Activated T-cell treated with anti-CD3 and anti-CD28 coated beads, Interleukin-2, amount 50 U/mL, for 48 hours (primary cell): ENCODE measurements at regions not wholly inside any gene's neighbourhood (a gene's known extent, or its start where the extent isn't known, plus 50 kb on each side); places are given as distances from the start of the nearest gene placed in this dataset.

Experiments
- DNase-seq, 2 experiments: peaks; one replicate each; pipeline ENCODE4 v3.0.0-alpha.2; 2020

DNA sequence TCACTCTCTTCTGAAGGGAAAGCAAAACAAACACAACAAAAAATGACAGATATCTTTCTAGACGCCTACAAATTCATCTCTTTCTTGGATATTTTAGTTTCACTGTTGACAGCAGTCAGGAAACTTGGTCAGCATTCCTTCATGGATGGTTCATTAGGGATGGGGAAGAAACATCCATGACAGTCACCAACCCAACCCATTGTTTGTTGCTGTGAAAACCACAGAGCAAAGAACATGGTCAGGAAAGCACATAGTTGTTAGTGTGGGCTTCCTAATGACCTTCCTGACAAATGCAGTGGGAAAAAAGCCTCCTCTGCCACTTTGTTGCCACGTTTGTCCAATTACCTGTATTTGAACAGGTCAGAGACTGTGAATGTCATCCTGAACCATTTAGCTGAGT lies 139.8 kb upstream of the SNX19 start:
- no peak for DNase-seq

DNA sequence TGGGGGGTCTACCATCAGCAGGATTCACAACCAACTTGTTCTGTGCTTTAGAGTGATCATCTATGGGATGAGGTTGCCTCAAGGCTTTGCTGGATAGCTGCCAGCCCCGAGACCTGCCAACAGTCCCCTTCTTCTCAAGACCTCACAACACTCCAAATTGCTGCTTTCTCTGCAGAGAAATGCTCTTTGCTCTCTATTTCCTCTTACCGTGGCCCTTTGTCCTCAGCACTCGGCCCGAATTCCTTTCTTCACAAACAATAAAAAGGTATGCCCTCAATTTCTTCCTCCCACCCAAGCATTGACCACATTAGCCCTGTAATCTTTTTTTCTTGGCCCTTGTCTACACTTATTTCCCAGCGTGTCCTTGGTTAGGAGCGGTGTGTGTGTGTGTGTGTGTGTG lies 147.4 kb upstream of the SNX19 start:
- no peak for DNase-seq

DNA sequence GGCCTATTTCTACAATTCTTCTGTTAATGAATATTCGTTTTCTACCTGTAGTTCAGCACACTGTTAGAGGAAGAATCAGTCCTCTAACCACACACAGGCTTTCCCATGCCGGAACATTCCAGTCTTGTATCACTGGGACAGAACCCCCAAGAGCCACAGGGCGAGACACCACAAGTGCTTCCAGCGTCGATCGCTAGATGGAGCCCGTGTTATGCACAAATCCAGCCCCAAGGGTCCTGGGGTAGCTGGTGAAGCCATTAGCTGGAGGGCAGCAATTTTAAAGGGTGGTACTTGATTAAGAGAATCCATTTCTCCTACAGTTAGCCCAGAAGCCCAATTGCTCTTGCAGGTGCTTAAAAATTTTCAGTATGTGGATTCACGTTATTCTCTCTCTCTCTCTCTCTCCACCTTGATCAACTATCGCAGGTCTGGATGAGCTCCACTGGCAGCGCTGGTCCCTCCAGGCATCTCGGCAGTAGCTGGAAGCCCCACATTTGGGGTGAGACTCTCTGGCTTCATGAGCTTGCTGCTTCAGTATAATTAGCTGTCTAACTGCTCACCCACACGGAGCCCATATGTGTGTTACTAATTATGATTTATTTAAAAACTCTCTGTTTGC lies 148.2 kb upstream of the SNX19 start:
- peak; percentile 47 to 52 for DNase-seq

DNA sequence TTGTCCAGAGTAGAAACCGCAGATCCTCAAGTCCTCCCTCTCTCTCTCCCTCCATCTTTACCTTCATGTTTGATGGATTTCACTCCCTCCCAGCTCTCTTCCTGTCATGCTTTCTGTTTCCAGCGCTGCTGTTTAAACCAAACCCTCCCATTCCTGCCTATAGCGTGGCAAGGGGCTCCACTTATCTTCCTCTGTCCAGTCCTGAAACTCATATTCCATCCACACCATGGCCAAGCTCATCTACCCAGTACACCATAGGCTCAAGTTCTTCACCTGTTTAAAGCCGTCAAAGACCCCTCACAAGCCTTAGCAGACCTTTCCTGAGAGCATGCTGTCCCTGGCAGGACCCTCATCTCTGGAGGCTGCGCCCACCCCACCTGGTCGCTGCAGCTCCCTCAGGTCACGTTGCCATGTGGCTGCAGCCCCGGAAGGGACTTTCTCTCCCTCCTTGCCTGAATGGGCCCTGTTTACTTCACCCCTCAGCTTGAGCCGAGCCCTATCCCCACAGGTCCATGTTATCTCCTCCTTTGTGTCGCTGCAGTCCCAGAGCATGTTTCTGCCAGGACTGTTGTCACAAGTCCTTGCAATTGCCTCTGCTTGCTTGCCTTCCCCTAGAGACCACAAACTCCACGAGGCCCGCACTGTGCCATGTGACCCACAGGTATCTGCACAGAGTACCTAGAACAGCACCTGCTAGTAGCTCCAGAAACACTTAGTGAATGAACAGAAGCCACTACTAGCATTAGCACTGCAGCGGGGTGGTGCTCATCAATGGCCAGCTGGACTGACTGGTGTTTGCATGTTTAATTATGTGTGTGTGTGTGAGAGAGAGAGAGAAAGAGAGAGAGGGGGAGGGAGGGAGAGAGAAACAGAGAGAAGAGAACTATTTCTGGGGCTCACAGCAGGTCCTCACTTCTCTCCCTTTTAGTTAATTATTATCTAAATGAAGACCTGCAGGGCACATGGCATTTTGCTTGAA lies 149.4 kb upstream of the SNX19 start:
- no peak for DNase-seq

DNA sequence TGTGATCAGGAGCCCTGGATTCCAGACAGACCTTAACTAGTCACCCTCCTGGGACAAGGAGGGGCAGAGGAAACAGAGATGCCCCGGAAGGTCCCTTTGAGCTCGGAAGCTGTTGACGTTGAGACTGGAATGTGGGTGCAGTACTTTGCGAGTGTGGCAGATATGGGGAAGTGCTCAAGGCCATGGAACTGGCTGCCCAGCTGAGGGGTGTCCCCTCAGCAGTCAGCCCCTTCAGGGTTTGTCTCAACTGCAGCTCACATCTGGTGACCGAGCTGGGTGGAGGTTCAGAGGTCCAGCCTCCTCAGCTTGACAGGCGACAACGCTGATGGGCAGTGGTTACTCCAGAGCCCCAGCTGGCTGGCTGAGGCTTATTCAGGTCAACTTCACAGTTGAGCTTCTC lies 150.3 kb upstream of the SNX19 start:
- DNase-seq: no peak

DNA sequence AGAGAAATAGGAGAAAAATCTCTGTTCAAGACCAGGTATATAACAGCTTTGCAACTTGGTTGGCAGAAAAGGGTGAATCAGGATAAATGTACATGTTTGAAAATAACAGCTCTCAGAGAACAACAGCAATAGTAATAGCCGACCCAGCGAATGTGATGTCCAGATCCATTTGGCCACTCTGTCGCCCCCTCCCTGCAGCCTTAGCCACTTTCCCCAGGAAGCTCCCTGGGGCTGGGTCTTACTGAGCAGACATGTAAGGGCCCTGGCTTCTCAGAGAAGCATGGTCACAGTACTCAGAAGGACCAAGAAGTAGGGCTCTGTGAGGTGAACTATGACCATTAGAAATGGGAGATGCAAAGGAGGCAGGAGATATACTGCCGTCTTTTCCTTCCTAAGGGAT lies 154.1 kb upstream of the SNX19 start:
- DNase-seq: no peak

DNA sequence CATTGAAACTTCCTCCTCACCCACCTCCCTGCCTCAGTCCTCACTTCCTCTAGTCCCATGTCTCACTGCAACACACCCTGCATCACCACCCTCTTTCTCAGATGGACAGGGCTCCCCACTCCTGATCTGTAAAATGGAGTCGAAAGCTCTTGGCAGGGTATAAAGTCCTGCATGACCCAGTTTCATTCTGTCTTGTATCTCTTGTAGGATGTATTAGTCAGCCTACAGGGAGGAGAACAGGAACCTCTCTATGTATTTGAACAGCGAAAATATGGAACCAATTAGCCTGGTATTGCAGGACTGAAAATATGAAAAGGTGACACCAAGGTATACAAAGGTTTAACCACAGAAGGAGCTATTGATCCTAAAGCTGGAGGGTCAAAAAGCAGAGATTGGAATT lies 156.9 kb upstream of the SNX19 start:
- no peak for DNase-seq

DNA sequence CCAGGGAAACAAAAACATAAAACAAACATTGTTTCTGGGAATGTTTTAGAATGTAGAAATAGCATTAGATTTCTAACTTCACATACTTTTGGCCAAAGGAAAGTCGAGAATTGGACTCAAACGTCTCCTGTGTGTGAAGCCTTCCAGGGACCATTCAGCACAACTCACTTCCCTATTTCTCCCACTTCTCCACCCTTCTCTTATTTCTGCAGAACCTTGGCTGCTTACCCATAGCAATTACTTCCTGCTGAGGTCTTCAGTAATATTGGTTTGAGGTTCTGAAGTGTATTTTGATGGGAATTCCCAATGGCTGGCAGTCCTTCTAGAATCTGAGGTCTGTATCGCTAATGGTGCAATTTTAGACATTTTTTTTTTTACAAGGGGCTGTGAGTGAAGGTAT lies 158.3 kb upstream of the SNX19 start:
- DNase-seq: no peak

DNA sequence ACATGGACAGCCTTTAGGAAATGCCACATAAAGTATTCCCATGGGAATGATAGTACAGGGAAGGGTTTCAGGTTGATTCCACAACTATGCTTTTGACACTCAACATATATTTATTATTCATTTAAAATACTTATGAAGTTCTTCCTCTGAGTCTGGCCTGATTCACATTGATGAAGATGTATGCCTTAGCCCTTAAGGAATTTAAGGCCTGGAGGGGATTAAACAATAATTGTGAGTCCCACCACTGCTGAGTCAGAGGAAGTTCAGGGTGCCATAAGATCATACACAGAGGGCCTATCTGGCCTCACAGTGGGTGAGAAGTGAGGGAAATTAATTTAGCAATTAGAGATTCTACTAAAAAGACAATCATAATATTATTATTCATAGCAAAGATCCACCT lies 161.1 kb upstream of the SNX19 start:
- DNase-seq: no peak

DNA sequence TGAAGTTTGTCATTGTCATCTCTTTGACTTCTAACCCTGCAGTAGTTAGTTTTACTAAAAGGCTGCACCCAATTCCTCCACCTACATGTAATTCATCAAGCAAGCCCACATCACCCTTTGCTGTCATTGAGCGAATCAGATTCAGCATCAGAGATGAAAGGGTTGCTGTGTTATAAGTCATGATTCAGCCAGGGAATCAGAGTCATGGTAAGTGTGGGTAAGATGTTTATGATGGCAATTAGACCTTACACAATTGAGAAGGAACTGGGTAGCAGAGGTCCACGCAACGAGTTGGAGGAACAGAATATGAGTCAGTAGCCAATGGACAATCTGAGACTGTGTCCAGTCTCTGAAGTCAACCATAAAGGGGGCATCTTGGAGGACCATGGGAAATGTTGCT lies 162.8 kb upstream of the SNX19 start:
- no peak for DNase-seq

DNA sequence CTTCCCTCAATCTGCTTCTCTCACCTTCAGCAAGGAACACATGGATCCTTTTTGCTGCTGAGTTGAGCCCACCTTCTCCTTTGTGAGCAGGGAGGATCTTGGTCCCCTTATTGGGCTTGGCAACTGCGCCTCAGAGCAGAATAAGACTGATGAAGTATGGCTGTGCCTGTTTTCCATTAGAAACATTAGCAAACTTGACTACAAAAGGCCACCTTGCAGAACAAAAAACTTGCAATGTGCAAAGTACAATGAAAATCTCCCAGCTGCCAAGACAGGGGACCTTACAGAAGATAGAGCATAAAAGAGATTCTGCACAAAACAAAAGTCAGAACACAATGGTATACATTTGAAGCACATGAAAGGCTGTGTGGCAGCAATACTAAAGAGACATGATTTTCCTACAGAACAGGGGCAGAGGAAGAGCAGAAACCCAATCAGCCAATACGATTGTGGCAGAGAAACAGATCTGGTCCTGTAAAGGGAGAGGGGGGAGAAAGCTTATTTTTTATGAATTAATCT lies 173.5 kb upstream of the SNX19 start:
- DNase-seq: no peak

DNA sequence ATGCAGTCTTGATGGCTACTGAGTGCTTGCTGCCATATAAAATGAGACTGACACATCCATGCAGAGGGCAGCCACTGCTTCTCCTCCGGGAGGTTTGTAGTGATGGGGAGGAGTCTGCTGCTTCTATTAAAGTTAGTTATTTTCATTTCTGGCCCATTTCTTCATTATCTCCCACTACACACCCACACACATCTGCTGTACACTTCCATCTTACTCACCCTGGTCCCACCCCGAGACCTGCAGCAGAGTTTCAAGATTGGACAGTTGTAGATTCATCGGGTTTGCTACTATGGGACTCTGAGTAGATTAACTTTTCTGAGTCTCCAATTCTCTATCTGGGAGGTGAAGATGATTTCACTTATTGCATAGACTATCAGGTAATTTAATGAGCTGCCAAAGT lies 176.2 kb upstream of the SNX19 start:
- DNase-seq: no peak

DNA sequence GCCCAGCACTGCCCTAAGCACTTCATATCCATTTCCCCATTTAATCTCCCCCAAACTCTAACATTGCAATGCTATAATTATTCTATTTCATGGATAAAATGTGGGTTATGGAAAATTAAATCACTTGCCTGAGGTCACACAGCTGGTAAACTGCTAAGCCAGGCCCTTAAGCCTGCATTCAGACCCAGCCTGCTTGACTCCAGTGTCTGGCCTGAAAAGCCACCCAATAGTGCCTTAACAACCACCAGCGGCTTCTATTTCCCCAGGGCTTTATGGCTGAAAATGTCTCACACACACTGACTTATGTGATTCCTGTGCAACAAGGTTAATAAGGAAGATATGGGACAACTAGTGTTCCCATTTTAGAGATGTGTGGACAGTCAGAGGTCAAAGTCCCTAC lies 178.5 kb upstream of the SNX19 start:
- DNase-seq: no peak

DNA sequence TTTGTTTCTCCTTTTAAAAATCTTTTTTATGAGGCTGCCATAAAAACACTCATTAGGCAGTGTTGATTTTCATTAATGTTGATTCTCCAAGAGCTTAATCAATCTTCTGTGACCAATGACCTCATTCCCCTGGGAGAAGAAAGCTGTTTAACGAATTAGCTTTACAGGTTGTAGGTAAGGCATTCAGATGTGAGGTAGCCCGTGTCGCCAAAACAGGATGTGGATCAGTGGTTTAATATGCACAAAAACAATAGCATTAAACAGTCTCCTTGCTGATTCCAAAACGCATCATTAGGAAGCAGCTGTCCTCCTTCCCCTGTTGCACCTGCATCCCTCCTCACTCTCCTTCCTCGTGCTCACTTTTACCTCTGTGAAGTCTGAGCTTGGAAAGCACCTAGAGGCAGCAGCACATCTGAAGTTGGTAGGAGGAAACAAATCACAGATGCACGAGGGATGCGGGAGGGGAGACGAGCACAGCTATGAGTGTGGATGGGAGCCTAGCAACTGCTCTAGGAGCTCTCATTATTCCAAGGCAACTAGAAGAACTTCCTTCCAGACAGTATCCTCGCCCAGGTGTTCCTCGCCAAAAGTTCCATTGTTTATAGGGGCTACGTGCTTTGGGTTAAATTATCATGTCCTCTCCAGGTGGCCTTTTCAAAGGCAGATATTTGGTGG lies 179.4 kb upstream of the SNX19 start:
- DNase-seq: no peak

DNA sequence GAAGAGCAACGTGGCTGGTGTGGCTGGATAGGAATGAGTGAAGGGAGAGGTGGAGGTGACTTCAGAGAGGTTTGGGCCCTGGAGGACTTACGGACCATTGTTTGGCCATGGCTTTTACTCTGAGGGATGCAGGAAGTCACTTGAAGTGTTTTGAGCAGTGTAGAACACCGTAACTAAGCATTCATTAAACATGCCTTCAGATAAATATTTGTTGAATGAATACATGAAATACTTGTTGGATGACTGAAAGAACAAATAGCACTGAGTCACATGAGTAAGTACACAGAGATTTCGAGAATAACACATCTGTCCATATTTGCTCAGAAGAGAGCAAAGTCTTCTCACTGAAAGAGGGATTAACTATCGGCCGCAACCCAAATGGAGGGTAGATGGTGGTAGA lies 182.7 kb upstream of the SNX19 start:
- DNase-seq: no peak

DNA sequence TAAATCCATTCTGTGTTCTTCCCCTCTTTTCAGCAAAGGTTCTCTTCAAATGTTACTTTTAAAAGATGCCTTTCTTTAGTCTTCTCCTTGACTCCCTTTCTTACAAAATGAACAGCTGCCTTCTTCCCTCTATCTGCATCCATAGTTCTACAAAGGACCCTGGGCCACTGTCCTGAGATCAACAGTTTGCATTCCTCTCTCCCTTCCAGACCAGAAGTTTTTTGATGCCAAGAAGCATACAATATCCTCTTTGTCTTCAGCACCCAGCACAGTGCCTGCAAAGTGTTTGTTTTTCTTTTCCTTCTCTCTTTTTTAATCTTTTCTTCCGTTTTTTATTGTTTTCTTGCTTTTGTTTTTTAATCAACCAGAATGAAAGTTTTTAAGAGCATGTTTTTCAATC lies 183.5 kb upstream of the SNX19 start:
- DNase-seq: no peak

DNA sequence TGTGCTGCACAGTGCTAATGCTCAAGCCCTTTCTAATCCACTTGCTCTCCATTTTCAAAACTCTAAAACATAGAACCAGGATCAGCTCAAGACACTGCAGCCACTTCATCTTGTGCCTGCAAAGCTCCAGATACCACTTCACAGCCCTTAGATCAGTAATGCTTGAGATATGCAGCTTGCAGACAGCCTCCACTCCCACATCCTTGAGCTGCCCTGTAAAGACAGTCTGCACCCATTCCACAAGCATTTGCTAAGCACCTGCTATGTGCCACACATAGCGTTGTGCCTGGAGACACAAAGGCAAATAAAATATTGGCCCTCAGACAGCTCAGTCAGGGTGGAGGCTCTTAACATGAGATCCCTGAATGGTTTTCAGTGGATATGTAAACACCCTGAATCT lies 192.5 kb upstream of the SNX19 start:
- DNase-seq: no peak

DNA sequence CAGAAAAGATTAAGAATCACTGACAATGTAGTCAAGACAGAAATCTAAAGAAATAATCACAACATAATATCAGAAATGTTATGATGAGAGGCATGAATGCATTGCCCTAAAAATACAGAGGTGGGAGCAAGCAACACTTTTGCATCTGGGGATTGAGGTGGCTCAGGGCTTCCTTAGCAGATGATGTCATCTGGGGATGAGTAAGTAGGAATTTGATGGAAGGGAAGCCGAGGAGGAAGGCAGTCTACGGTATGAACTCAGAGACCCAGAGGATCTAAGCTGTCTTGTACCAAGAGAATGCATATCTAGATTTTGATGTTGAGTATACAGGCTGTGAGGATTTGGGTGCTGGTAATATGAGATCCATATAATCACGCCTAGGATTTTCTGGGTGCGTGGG lies 193.0 kb upstream of the SNX19 start:
- DNase-seq: no peak

DNA sequence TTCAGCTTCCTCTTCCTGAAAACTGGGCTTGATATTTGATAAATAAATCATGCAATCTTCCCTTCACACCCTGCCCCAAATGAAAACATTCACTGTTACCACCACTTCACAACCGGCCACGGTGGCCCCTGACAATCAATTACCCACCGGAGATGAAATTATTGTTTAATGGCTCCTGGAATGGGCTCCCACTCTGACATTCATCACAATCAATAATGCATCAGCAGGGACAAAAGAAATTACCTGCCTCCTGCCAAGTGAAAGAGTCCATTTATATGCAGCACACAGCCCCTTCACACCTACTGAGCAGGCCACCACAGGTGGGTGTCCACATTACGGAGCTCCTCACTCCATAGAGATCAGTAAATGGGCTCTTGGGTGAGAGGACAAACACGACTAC lies 193.5 kb upstream of the SNX19 start:
- no peak for DNase-seq

DNA sequence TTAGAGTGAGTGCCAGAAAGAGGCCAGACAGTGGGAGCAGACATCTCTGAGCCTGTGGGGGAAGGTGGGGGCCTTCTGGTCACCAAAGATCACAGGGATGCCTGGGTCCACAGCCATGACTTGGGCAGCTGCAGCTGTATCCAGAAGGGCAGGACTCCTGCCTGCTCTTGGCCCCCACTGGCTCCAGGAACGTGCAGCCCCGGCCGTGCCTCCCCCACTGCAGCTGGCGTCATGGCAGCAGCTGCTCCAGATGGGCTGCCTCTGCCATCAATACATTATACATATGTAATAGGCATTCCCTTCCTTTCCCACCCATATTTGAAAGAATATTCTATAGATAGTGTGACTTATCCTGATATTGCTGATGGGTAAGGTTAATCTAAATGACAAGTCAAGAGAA lies 195.5 kb upstream of the SNX19 start:
- DNase-seq: no peak

DNA sequence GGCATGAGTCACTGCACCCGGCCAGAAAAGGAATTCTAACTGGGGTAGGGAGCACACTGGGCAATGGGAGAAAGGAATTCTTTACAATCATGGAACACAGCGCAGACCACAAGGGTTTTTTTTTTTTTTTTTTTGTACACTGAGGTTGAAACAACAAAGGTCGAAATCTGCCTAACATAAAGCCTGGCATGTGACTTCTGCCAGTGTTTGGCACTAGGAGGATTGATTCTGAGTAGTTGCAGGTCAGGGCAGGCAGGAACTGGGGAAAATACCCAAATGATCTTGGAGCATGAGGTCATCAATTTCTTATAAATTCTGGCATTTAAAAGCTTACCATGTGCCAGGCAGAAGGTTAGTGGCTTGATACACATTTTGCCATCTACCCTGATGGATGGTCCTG lies 202.0 kb upstream of the SNX19 start:
- DNase-seq: no peak

DNA sequence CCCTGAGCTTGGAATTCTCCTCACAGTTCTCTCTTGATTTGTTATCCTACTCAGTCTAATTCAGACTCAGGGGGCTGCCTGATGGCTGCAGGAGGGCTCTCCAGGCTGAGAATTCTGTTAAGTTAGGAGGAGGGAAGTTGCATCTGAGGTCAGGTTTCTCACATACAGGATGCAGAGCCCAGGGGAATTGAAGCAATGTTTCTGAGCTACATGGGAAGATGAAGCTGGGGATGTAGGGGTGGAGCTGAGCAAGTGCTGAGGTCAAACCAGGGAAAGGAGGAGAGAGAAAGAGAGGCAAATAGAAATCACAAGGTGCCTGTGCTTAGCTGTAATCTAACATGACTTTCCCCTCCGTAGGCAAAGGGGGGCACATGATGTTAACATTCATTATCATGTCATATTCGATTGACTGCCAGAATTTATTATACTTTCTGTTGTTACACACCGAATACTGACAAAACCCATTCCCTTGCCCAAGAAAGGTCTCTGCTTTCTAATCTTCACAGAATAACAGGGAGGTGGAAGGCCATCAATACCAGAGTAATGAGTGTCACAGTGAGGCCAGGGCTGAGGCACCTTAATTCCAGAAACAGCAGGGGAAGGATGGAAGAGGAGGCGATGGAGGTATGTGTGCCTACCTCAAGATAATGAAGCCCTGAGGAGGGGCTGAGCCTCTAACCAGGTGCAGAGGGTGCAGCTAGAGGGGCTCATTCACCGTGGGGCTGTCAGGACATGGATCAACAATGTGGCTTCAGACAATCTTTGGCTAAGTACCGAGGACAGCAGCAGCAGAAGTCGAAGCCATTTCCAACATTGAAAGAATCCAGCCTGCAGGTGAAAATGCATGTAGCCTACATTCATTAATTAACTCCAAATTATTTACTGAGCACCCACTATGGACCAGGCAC lies 205.4 kb upstream of the SNX19 start:
- DNase-seq: no peak

DNA sequence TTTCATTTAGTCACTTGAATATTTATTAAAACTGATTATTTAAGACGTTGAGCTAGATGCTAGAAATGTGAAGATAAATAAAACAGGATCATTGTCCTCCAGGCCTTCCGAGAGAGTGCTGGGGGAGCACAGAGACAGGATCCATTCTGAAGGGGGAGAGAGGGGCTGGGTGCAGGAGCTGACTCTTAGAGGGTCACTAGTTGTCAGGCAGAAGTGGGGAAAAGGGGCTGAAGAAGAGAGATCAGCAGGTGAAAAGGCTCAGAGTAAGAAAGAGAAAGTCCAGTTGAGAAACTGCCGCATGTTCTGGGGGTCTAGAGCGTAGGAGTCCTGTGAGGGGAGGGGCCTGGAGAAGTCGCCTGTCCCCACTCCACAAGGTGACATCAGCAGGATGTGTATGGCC lies 206.2 kb upstream of the SNX19 start:
- no peak for DNase-seq
